GM12873 (cell line): ENCODE measurements at regions not wholly inside any gene's neighbourhood (a gene's known extent, or its start where the extent isn't known, plus 50 kb on each side); places are given as distances from the start of the nearest gene placed in this dataset.

Experiments used
- TF ChIP-seq, protein P1 (sequence below): IDR thresholded peaks from 2 replicates; pipeline ENCODE4 v1.5.1; 2012; ENCODE audit warnings: low read depth, mild to moderate bottlenecking, moderate library complexity, low read length, control low read depth; ENCODE audit not compliant: insufficient read depth; ENCODE audit errors: missing control alignments

GRCh38 chr17:20517392-20517791 is 50.1 kb upstream of the LGALS9B start:
- TF ChIP-seq, protein P1, sequence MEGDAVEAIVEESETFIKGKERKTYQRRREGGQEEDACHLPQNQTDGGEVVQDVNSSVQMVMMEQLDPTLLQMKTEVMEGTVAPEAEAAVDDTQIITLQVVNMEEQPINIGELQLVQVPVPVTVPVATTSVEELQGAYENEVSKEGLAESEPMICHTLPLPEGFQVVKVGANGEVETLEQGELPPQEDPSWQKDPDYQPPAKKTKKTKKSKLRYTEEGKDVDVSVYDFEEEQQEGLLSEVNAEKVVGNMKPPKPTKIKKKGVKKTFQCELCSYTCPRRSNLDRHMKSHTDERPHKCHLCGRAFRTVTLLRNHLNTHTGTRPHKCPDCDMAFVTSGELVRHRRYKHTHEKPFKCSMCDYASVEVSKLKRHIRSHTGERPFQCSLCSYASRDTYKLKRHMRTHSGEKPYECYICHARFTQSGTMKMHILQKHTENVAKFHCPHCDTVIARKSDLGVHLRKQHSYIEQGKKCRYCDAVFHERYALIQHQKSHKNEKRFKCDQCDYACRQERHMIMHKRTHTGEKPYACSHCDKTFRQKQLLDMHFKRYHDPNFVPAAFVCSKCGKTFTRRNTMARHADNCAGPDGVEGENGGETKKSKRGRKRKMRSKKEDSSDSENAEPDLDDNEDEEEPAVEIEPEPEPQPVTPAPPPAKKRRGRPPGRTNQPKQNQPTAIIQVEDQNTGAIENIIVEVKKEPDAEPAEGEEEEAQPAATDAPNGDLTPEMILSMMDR: peak; percentile 4
